Activated naive CD8-positive, alpha-beta T cell treated with anti-CD3 and anti-CD28 coated beads for 36 hours (primary cell): ENCODE measurements at regions not wholly inside any gene's neighbourhood (a gene's known extent, or its start where the extent isn't known, plus 50 kb on each side); places are given as distances from the start of the nearest gene placed in this dataset.
"Not testable (repeated sequence)": the region's sequence is repeated elsewhere in the genome, so short reads cannot be mapped to it uniquely, and the experiment has no call there.

Source experiments
- DNase-seq: peaks from one replicate; pipeline ENCODE4 v3.0.0; 2021
- H3K27ac Mint-ChIP-seq: one replicate; pipeline ENCODE4 v1.8.0; 2022; ENCODE audit warnings: mild to moderate bottlenecking, moderate library complexity, mixed read lengths
- H3K27me3 Mint-ChIP-seq: one replicate; pipeline ENCODE4 v1.8.0; 2022; ENCODE audit warnings: mild to moderate bottlenecking, mixed read lengths
- H3K36me3 Mint-ChIP-seq: one replicate; pipeline ENCODE4 v1.8.0; 2021; ENCODE audit warnings: mild to moderate bottlenecking, mixed read lengths
- H3K4me1 Mint-ChIP-seq: one replicate; pipeline ENCODE4 v1.8.0; 2021; ENCODE audit warnings: mixed read lengths
- H3K4me3 Mint-ChIP-seq: one replicate; pipeline ENCODE4 v1.8.0; 2022; ENCODE audit warnings: mild to moderate bottlenecking, moderate library complexity, mixed read lengths
- H3K9me3 Mint-ChIP-seq: one replicate; pipeline ENCODE4 v1.8.0; 2022; ENCODE audit warnings: mixed read lengths

GRCh38 chrX:26871967-26872366 is 591.2 kb downstream of the PPP4R3C start:
- H3K4me1 Mint-ChIP-seq, result no peaks in the 10 kb centered on the region
- H3K36me3 Mint-ChIP-seq, result no peaks in the 10 kb centered on the region
- H3K27ac Mint-ChIP-seq, result no peak overlapping the region
- no peaks in the 10 kb centered on the region for H3K27me3 Mint-ChIP-seq
- H3K4me3 Mint-ChIP-seq, result no peak overlapping the region
- DNase-seq, result no peak
- H3K9me3 Mint-ChIP-seq, result no peaks in the 10 kb centered on the region

- Mint-ChIP-seq H3K4me1 (no peaks in the 10 kb centered on the region), H3K9me3 (no peaks in the 10 kb centered on the region), H3K27me3 (no peaks in the 10 kb centered on the region), H3K27ac (no peak overlapping the region), H3K36me3 (no peaks in the 10 kb centered on the region), H3K4me3 (no peak overlapping the region)
- no peak for DNase-seq
These were observed 611.2 kb downstream of the PPP4R3C start for GRCh38 chrX:26851981-26852380.

- no peaks in the 10 kb centered on the region for H3K4me1 Mint-ChIP-seq
These were observed 614.6 kb downstream of the PPP4R3C start for GRCh38 chrX:26848511-26848910.

GRCh38 chrX:26845056-26845455 is 618.1 kb downstream of the PPP4R3C start:
- DNase-seq, result no peak
- H3K4me1 Mint-ChIP-seq, result no peaks in the 10 kb centered on the region
- H3K27me3 Mint-ChIP-seq, result no peaks in the 10 kb centered on the region
- no peak overlapping the region for H3K27ac Mint-ChIP-seq
- H3K36me3 Mint-ChIP-seq, result no peaks in the 10 kb centered on the region
- H3K9me3 Mint-ChIP-seq, result no peaks in the 10 kb centered on the region
- H3K4me3 Mint-ChIP-seq, result no peak overlapping the region

More at GRCh38 chrX:26848511-26848910, 614.6 kb downstream of the PPP4R3C start:
- DNase-seq, result no peak
- Mint-ChIP-seq H3K27me3 (no peaks in the 10 kb centered on the region), H3K27ac (no peak overlapping the region), H3K4me3 (no peak overlapping the region), H3K9me3 (no peaks in the 10 kb centered on the region), H3K36me3 (no peaks in the 10 kb centered on the region)

DNA sequence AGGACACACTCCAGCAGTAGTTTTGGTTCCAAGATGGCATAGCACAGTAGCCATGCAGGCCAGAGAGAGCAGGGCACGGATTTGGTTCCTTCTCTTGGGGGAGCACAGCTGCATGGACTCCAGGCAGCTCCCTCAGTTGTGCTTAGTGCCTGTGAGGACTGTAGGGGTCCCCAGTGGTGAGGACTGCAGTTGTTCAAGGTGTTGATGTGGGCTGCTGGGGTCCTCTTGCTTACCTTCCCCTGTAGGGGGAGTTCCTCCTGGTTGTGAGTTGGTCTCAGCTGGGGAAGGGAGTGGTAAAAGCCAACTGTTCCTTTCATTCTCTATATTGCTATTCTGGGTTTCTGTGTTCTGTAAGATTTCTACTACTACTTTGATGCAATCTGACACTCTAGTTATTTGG is 606.5 kb downstream of the MAGEB5 start:
- Mint-ChIP-seq H3K27ac (no peak overlapping the region), H3K9me3 (no peaks in the 10 kb centered on the region), H3K27me3 (no peaks in the 10 kb centered on the region), H3K4me3 (no peak overlapping the region), H3K36me3 (no peaks in the 10 kb centered on the region), H3K4me1 (no peaks in the 10 kb centered on the region)
- DNase-seq, result no peak

DNA sequence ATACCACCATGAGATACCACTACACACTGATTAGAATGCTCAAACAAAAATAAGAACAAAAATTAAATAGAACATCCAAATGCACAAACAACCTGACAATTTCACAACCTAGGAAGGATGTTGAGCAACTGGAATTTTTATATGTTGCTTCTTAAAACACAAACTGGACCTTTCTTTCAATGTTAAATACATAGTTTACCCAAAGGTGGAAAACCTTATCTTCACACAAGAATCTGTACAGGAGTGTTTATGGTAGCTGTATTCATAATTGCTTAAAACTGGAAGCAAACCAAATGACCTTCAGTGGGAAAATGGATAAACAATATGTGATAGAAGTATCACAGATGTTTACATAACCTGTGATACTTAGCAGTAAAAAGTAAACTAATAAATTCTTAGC is 573.8 kb downstream of the MAGEB5 start:
- Mint-ChIP-seq H3K4me3 (no peak overlapping the region), H3K4me1 (no peaks in the 10 kb centered on the region), H3K36me3 (no peaks in the 10 kb centered on the region), H3K9me3 (no peaks in the 10 kb centered on the region), H3K27me3 (no peaks in the 10 kb centered on the region), H3K27ac (no peak overlapping the region)
- DNase-seq, result no peak

DNA sequence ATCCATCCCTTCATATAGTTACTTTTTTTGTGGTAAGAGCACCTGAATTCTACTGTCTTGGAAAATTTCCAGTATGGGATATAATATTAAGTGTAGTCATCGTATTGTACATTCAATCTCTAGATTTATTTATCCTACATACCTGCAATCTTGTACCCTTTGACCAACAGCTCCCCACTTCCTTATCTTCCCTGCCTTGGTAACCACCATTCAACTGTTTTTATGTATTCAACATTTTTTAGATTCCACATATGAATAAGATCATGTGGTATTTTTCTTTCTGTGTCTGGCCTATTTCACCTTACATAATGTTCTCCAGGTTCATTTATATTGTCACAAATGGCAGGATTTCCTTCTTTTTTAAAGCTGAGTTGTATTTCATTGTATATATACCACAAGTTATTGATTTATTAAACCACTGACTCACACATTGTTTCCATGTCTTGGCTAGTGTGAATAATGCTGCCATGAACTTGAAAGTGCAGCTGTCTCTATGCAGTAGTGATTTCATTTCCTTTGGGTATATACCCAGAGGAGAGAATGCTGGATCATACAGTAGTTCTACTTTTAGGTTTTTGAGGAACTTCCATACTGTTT is 572.5 kb downstream of the MAGEB5 start:
- H3K36me3 Mint-ChIP-seq, result no peaks in the 10 kb centered on the region

DNA sequence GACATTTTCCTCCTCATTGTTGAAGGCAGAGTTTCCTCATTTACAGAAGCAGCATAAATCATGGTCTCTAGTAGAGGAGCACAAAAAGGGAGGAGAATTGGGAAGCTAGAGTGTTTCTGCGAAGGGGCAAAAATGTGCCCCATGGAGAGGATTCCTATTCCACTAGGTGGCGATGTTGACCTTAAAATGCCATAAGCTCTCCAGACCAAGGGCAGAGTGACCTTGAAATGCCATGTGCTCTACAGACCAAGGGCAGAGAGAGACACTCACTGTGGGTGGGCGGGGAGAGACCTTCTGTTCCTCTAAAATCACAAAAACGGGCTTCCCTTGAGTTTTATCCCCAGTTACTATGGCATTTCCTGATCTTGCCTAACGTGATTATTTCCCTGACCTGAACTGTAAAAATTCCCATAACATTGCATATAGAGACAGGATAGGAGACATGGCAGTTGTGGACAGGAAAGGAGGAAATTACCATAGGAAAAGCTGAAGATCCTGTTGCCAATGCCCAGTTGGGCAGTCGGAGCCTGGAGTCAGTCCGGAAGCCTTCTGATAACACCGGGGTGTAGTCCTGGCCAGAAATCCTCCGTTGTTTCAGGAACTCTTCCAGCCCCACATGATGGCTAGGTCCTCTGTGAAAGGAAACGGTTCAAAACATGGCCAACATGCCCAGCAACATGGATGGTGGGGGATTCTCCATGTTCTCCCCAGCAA is 567.7 kb downstream of the MAGEB5 start:
- Mint-ChIP-seq H3K4me3 (no peak overlapping the region), H3K36me3 (no peaks in the 10 kb centered on the region), H3K9me3 (no peaks in the 10 kb centered on the region), H3K27ac (no peak overlapping the region), H3K4me1 (no peaks in the 10 kb centered on the region), H3K27me3 (no peaks in the 10 kb centered on the region)
- DNase-seq, result no peak

More for the DNA sequence above, 572.5 kb downstream of the MAGEB5 start:
- DNase-seq, result no peak
- H3K4me1 Mint-ChIP-seq, result no peaks in the 10 kb centered on the region
- H3K9me3 Mint-ChIP-seq, result no peaks in the 10 kb centered on the region
- H3K27ac Mint-ChIP-seq, result no peak overlapping the region
- H3K4me3 Mint-ChIP-seq, result no peak overlapping the region
- H3K27me3 Mint-ChIP-seq, result no peaks in the 10 kb centered on the region

GRCh38 chrX:26778320-26778888 is 562.4 kb downstream of the MAGEB5 start:
- no peaks in the 10 kb centered on the region for H3K36me3 Mint-ChIP-seq
- DNase-seq, result no peak
- H3K27me3 Mint-ChIP-seq, result no peaks in the 10 kb centered on the region
- H3K4me3 Mint-ChIP-seq, result no peak overlapping the region
- no peaks in the 10 kb centered on the region for H3K4me1 Mint-ChIP-seq
- no peak overlapping the region for H3K27ac Mint-ChIP-seq
- peaks cover 9% of the 10 kb centered on the region for H3K9me3 Mint-ChIP-seq

GRCh38 chrX:26762253-26762652 is 546.3 kb downstream of the MAGEB5 start:
- DNase-seq, result no peak
- Mint-ChIP-seq H3K36me3 (no peaks in the 10 kb centered on the region), H3K27me3 (no peaks in the 10 kb centered on the region), H3K4me1 (no peaks in the 10 kb centered on the region), H3K27ac (no peak overlapping the region), H3K4me3 (no peak overlapping the region), H3K9me3 (no peaks in the 10 kb centered on the region)

GRCh38 chrX:26755760-26756159 is 539.8 kb downstream of the MAGEB5 start:
- H3K4me3 Mint-ChIP-seq, DNase-seq: not testable (repeated sequence)

GRCh38 chrX:26747877-26748276 is 531.9 kb downstream of the MAGEB5 start:
- no peaks in the 10 kb centered on the region for H3K9me3 Mint-ChIP-seq
- H3K27ac Mint-ChIP-seq, result no peak overlapping the region
- no peaks in the 10 kb centered on the region for H3K36me3 Mint-ChIP-seq
- no peaks in the 10 kb centered on the region for H3K4me1 Mint-ChIP-seq
- no peak overlapping the region for H3K4me3 Mint-ChIP-seq
- DNase-seq, result no peak
- H3K27me3 Mint-ChIP-seq, result no peaks in the 10 kb centered on the region

More at GRCh38 chrX:26755760-26756159, 539.8 kb downstream of the MAGEB5 start:
- not testable (repeated sequence) for H3K36me3 Mint-ChIP-seq, H3K27ac Mint-ChIP-seq, H3K9me3 Mint-ChIP-seq, H3K27me3 Mint-ChIP-seq, H3K4me1 Mint-ChIP-seq

DNA sequence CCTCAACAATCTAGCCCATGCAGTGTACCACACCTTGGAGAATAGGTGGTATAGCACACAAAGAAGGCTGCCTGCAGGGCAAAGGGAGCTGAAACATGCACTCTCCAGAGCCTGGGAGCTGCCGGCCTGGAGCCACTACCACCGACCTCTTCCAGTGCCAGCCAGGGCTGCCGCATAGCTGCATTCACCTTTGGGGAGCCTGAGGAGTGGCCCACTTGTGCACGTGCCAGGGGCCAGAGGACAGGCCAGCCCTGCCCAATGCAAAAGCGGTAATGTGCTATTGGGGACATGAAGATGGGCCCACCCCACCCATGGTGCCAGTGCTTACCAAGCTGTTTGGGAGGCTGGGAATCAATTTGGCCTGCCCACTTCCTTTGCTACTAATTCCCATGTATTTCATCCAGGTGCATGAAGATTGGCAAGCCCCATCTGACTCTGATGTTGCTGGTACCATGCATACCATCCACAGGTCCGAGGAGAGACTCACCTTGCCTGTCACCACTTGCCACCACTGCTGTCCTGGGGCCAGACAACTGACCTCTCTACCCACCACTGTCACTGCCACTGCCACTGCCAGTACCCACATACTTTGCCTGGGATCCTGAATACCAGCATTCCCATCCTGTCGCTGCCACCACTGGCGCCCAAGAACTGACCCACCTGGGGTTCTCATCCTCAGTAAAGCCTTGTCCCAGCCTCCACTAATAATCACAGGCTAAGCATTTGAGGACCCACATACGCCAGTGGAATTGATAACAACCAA is 506.9 kb downstream of the MAGEB5 start:
- H3K9me3 Mint-ChIP-seq, result no peaks in the 10 kb centered on the region
- H3K27ac Mint-ChIP-seq, result no peak overlapping the region
- H3K27me3 Mint-ChIP-seq, result no peaks in the 10 kb centered on the region
- no peaks in the 10 kb centered on the region for H3K4me1 Mint-ChIP-seq
- no peaks in the 10 kb centered on the region for H3K36me3 Mint-ChIP-seq
- no peak for DNase-seq
- H3K4me3 Mint-ChIP-seq, result no peak overlapping the region

- Mint-ChIP-seq H3K9me3 (peaks cover 2% of the 10 kb centered on the region), H3K36me3 (no peaks in the 10 kb centered on the region), H3K27ac (no peak overlapping the region), H3K27me3 (no peaks in the 10 kb centered on the region), H3K4me3 (no peak overlapping the region), H3K4me1 (no peaks in the 10 kb centered on the region)
- DNase-seq, result no peak
These were observed 456.6 kb downstream of the MAGEB5 start for GRCh38 chrX:26672571-26672970.

- H3K27ac Mint-ChIP-seq, result no peak overlapping the region
- H3K4me1 Mint-ChIP-seq, result no peaks in the 10 kb centered on the region
- no peak overlapping the region for H3K4me3 Mint-ChIP-seq
- H3K36me3 Mint-ChIP-seq, result no peaks in the 10 kb centered on the region
- DNase-seq, result no peak
- H3K9me3 Mint-ChIP-seq, result no peaks in the 10 kb centered on the region
- H3K27me3 Mint-ChIP-seq, result no peaks in the 10 kb centered on the region
These were observed 454.6 kb downstream of the MAGEB5 start for GRCh38 chrX:26670521-26670920.
